Tibial nerve (tissue), 4 donors: ENCODE measurements at regions not wholly inside any gene's neighbourhood (a gene's known extent, or its start where the extent isn't known, plus 50 kb on each side); places are given as distances from the start of the nearest gene placed in this dataset.

ENCODE experiments used
- DNase-seq, 2 donors: peaks; one replicate each; pipeline ENCODE4 v3.0.0-alpha.2; 2019; ENCODE audit warnings: low spot score in 2 of 2
- H3K27ac ChIP-seq, 4 donors: fragments of 200-600 bp; sonication (generic) in 3 of 4; one replicate each; pipeline ENCODE4 v1.5.1; 2017 to 2019; ENCODE audit warnings: mild to moderate bottlenecking in 1 of 4
- H3K27me3 ChIP-seq, 2 donors: fragments of 200-600 bp; sonication (generic) in 1 of 2; one replicate each; pipeline versions ENCODE4 v1.5.1 to v1.6.0; 2017 to 2019
- H3K36me3 ChIP-seq, 3 donors: fragments of 200-600 bp; sonication (generic); one replicate each; pipeline ENCODE4 v1.5.1; 2018 to 2019
- H3K4me1 ChIP-seq, 4 donors: fragments of 200-600 bp; sonication (generic) in 3 of 4; one replicate each; pipeline ENCODE4 v1.5.1; 2017 to 2019
- H3K4me3 ChIP-seq, 4 donors: fragments of 200-600 bp; sonication (generic) in 3 of 4; one replicate each; pipeline ENCODE4 v1.5.1; 2017 to 2019; ENCODE audit warnings: mild to moderate bottlenecking in 1 of 4, moderate library complexity in 1 of 4
- H3K9me3 ChIP-seq, 4 donors: fragments of 200-600 bp; sonication (generic) in 3 of 4; one replicate each; pipeline ENCODE4 v1.5.1; 2017 to 2019
- EP300 ChIP-seq, 2 donors: sonication (generic); formaldehyde crosslinking; IDR thresholded peaks; one replicate each; pipeline ENCODE4 v1.6.1; 2017; ENCODE audit warnings: antibody characterized with exemption in 2 of 2, mild to moderate bottlenecking in 1 of 2
- POLR2A ChIP-seq, 2 donors: fragments of 450-650 bp; IDR thresholded peaks; one replicate each; pipeline ENCODE4 v1.6.1; 2017; ENCODE audit warnings: antibody characterized with exemption in 2 of 2, mild to moderate bottlenecking in 2 of 2, moderate library complexity in 2 of 2
- WGBS, 2 donors: methylation state at CpG; one replicate each; pipeline ENCODE4 v1.1.5; 2018; 5-methylcytosine and 5-hydroxymethylcytosine counted together
- TF ChIP-seq, protein P1 (sequence below), 5 experiments: fragments of 200-600 bp in 3 of 5; fragments of 450-650 bp in 2 of 5; sonication (generic) in 3 of 5; IDR thresholded peaks; one replicate each; pipeline ENCODE4 v1.5.1; 2016 to 2019; ENCODE audit warnings: antibody characterized with exemption in 5 of 5, mild to moderate bottlenecking in 3 of 5, moderate library complexity in 2 of 5

GRCh38 chr18:75958683-75959082 lies 531.2 kb upstream of the SMIM21 start:
- H3K27ac ChIP-seq = no peak overlapping the region
- H3K4me1 ChIP-seq = no peaks in the 10 kb centered on the region
- WGBS, 2 donors = 90 to 95% methylated on average over 1 of the region's 1 CpG
- no peak overlapping the region for H3K4me3 ChIP-seq
- peaks cover 0 to 5% (median 0%) of the 10 kb centered on the region in 4 donors for H3K9me3 ChIP-seq
- no peaks in the 10 kb centered on the region for H3K27me3 ChIP-seq
- TF ChIP-seq, protein P1, sequence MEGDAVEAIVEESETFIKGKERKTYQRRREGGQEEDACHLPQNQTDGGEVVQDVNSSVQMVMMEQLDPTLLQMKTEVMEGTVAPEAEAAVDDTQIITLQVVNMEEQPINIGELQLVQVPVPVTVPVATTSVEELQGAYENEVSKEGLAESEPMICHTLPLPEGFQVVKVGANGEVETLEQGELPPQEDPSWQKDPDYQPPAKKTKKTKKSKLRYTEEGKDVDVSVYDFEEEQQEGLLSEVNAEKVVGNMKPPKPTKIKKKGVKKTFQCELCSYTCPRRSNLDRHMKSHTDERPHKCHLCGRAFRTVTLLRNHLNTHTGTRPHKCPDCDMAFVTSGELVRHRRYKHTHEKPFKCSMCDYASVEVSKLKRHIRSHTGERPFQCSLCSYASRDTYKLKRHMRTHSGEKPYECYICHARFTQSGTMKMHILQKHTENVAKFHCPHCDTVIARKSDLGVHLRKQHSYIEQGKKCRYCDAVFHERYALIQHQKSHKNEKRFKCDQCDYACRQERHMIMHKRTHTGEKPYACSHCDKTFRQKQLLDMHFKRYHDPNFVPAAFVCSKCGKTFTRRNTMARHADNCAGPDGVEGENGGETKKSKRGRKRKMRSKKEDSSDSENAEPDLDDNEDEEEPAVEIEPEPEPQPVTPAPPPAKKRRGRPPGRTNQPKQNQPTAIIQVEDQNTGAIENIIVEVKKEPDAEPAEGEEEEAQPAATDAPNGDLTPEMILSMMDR (IDR thresholded peaks at IDR 0.05) = no peak
- no peak for TF ChIP-seq POLR2A (IDR thresholded peaks at IDR 0.05)
- TF ChIP-seq EP300 (IDR thresholded peaks at IDR 0.05) = no peak
- no peak for DNase-seq
- H3K36me3 ChIP-seq = no peaks in the 10 kb centered on the region

GRCh38 chr18:75945265-75945933 lies 517.9 kb upstream of the SMIM21 start:
- no peak for TF ChIP-seq EP300 (IDR thresholded peaks at IDR 0.05)
- TF ChIP-seq, protein P1 (IDR thresholded peaks at IDR 0.05) = no peak
- TF ChIP-seq POLR2A (IDR thresholded peaks at IDR 0.05) = no peak
- H3K27me3 ChIP-seq = no peaks in the 10 kb centered on the region
- DNase-seq = no peak
- H3K4me1 ChIP-seq = no peaks in the 10 kb centered on the region
- no peak overlapping the region for H3K27ac ChIP-seq
- H3K4me3 ChIP-seq = no peak overlapping the region
- 86 to 89% methylated on average over 5 of the region's 5 CpGs for WGBS, 2 donors
- no peaks in the 10 kb centered on the region for H3K36me3 ChIP-seq
- H3K9me3 ChIP-seq = peaks cover 0 to 24% (median 7%) of the 10 kb centered on the region in 4 donors

GRCh38 chr18:75937306-75937705 lies 509.8 kb upstream of the SMIM21 start:
- Histone ChIP-seq H3K27ac (no peak overlapping the region), H3K4me1 (no peaks in the 10 kb centered on the region), H3K4me3 (no peak overlapping the region), H3K36me3 (no peaks in the 10 kb centered on the region), H3K27me3 (no peaks in the 10 kb centered on the region), H3K9me3 (peaks cover 0 to 8% (median 0%) of the 10 kb centered on the region in 4 donors)
- DNase-seq = no peak
- WGBS, 2 donors = 22 to 34% methylated on average over 2 of the region's 2 CpGs
- no peak for TF ChIP-seq EP300 (IDR thresholded peaks at IDR 0.05)
- TF ChIP-seq POLR2A (IDR thresholded peaks at IDR 0.05) = no peak
- TF ChIP-seq, protein P1 (IDR thresholded peaks at IDR 0.05) = no peak

DNA sequence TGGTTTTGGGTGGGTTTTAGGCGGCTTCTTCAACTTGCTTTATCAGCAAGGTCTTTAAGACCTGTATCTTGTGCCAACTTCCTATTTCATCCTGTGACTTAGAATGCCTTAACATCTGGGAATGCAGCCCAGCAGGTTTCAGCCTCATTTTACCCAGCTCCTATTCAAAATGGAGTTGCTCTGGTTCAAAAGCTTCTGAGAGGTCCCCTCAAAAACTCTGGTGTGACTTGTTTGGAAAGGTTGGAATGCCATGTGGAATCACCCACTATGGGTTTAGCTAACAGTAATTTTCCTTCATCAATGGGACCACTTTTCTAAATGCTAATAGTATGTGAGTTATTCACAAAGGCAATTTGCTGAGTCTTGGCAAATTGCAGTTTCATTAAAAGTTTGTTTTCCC lies 509.4 kb upstream of the SMIM21 start:
- WGBS, 2 donors = 95 to 100% methylated on average over 1 of the region's 1 CpG
- DNase-seq = no peak
- Histone ChIP-seq H3K4me1 (no peaks in the 10 kb centered on the region), H3K4me3 (no peak overlapping the region), H3K27ac (no peak overlapping the region), H3K27me3 (no peaks in the 10 kb centered on the region), H3K9me3 (peaks cover 0 to 3% (median 0%) of the 10 kb centered on the region in 4 donors), H3K36me3 (no peaks in the 10 kb centered on the region)
- TF ChIP-seq, protein P1 (IDR thresholded peaks at IDR 0.05) = no peak
- TF ChIP-seq POLR2A (IDR thresholded peaks at IDR 0.05) = no peak
- no peak for TF ChIP-seq EP300 (IDR thresholded peaks at IDR 0.05)

- no peaks in the 10 kb centered on the region for H3K4me1 ChIP-seq
- no peaks in the 10 kb centered on the region for H3K9me3 ChIP-seq
- H3K27me3 ChIP-seq = no peaks in the 10 kb centered on the region
- no peak for TF ChIP-seq EP300 (IDR thresholded peaks at IDR 0.05)
- TF ChIP-seq, protein P1 (IDR thresholded peaks at IDR 0.05) = no peak
- no peak for TF ChIP-seq POLR2A (IDR thresholded peaks at IDR 0.05)
- 71 to 83% methylated on average over 2 of the region's 2 CpGs for WGBS, 2 donors
- no peak for DNase-seq
- H3K4me3 ChIP-seq = no peak overlapping the region
- H3K27ac ChIP-seq = no peak overlapping the region
- no peaks in the 10 kb centered on the region for H3K36me3 ChIP-seq
These were observed 503.6 kb upstream of the SMIM21 start for GRCh38 chr18:75931079-75931478.
